T-helper 2 cell treated with Interferon-gamma antibody and Interleukin-4, amounts not matched to agents 5 μg/mL and 100 μg/mL, for 36 hours (primary cell): ENCODE measurements at regions not wholly inside any gene's neighbourhood (a gene's known extent, or its start where the extent isn't known, plus 50 kb on each side); places are given as distances from the start of the nearest gene placed in this dataset.

Experiments used
- DNase-seq: peaks from one replicate; pipeline ENCODE4 v3.0.0; 2021; ENCODE audit warnings: low spot score
- H3K27ac Mint-ChIP-seq: one replicate; pipeline ENCODE4 v1.8.0; 2021; ENCODE audit warnings: mild to moderate bottlenecking, mixed read lengths
- H3K27me3 Mint-ChIP-seq: one replicate; pipeline ENCODE4 v1.8.0; 2021; ENCODE audit warnings: low read depth, mixed read lengths
- H3K36me3 Mint-ChIP-seq: one replicate; pipeline ENCODE4 v1.8.0; 2021; ENCODE audit warnings: low read depth, mixed read lengths
- H3K4me1 Mint-ChIP-seq: one replicate; pipeline ENCODE4 v1.8.0; 2021; ENCODE audit warnings: low read depth, mixed read lengths
- H3K4me3 Mint-ChIP-seq: one replicate; pipeline ENCODE4 v1.8.0; 2022; ENCODE audit warnings: mild to moderate bottlenecking, moderate library complexity, mixed read lengths
- H3K9me3 Mint-ChIP-seq: one replicate; pipeline ENCODE4 v1.8.0; 2021; ENCODE audit warnings: mixed read lengths

DNA sequence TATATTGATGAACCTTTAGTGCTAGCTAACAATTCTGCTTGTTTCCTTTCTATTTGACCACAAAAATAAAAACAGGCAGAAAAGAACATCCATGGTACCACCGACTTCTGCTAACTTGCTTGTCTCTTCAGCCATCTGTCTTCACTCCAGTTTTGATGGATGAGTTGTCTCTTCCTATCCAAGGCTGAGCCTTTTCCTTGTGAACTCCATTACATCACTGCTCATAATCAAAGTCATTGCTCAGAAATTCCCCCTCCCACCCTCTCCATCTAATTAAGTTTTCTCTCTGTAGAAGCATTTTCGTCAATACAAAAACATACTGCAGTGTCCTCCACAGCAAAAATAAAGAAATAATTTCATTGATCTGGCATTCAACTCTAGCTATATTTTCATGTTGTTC is 184.4 kb downstream of the SPCS3 start:
- no peaks in the 10 kb centered on the region for H3K9me3 Mint-ChIP-seq
- H3K27ac Mint-ChIP-seq = no peak overlapping the region
- no peaks in the 10 kb centered on the region for H3K36me3 Mint-ChIP-seq
- H3K4me3 Mint-ChIP-seq = no peak overlapping the region
- H3K27me3 Mint-ChIP-seq = no peaks in the 10 kb centered on the region
- DNase-seq = no peak
- H3K4me1 Mint-ChIP-seq = no peaks in the 10 kb centered on the region

DNA sequence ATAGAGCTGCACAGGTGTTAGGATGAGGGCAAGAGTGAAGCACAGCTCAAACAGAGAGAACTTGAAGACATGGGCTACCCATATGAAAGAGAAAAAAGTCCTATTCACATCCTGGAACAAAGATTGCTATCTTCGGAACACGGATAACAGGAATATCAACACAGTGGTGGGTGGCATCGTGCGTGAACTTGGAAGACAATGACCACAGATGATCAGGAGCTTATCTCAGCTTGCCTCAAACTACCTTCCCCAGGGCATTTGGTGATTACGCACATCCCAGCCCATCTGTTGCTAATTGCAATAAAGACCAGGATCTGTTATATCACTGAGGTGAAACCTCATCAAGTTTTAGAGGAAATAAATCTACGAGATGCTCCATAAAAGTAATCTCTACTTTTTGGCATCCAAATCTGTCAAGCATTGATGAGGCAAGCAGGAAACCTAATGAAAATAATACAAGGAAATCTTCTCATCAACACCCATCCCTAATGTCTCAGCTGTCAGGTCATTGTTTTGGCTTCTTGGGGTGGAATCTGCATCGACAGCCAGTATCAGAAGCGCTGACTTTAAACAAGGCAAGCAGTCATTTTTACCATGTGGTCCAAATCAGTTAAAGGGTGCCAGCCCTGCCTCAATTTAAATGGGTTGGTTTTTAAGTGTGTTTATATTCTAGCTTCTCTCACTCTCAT is 188.2 kb downstream of the SPCS3 start:
- no peaks in the 10 kb centered on the region for H3K9me3 Mint-ChIP-seq
- H3K4me1 Mint-ChIP-seq = no peaks in the 10 kb centered on the region
- no peaks in the 10 kb centered on the region for H3K36me3 Mint-ChIP-seq
- no peak overlapping the region for H3K4me3 Mint-ChIP-seq
- no peaks in the 10 kb centered on the region for H3K27me3 Mint-ChIP-seq
- no peak overlapping the region for H3K27ac Mint-ChIP-seq
- DNase-seq = no peak

DNA sequence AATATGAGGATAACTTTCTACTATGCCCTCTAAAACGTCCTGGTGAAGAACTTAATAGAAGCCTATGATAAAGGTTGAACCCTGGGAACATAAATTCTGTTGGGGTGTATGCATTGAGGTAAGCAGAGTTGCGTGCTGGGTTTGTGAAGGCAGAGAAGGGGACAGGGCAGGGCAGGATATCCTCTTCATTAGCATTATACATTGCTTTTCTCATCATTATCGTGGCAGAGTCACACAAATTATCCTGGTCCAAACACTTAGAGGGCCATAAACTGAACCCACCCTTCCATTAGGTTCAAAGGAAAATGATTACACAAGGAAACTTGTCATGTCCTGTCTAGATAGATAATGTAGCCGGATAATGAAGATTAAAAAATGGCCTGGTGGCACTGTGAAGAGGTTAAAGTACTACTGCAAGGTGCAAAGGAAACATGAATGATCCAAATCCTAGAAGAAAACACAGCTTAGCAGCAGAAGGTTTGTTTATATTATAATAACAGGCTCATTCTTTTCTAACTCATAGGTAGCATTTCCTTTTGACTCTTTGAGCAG is 189.1 kb downstream of the SPCS3 start:
- no peak for DNase-seq
- Mint-ChIP-seq H3K27me3 (no peaks in the 10 kb centered on the region), H3K36me3 (no peaks in the 10 kb centered on the region), H3K4me1 (no peaks in the 10 kb centered on the region), H3K27ac (no peak overlapping the region), H3K9me3 (no peaks in the 10 kb centered on the region), H3K4me3 (no peak overlapping the region)

DNA sequence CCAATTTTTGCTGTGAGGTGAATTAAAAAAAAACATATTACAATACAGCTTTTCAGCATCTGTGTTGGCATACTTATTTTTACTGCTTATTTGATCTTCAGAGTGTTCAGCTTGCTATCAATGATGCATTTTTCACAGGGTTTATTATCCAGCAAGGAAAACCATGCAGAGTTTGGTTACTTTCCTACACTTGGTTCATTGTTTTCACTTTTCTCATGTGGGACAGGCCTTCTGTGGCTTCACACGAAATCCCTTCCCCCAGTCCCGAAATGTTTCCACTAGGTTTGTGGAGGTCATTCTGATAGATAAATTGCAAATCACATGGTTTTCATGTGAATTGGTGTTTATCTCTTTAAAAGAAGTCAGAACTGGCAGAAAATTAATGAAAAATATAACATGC is 205.8 kb downstream of the SPCS3 start:
- no peaks in the 10 kb centered on the region for H3K4me1 Mint-ChIP-seq
- DNase-seq = no peak
- no peak overlapping the region for H3K4me3 Mint-ChIP-seq
- H3K27ac Mint-ChIP-seq = no peak overlapping the region
- H3K27me3 Mint-ChIP-seq = no peaks in the 10 kb centered on the region
- no peaks in the 10 kb centered on the region for H3K36me3 Mint-ChIP-seq
- H3K9me3 Mint-ChIP-seq = no peaks in the 10 kb centered on the region

DNA sequence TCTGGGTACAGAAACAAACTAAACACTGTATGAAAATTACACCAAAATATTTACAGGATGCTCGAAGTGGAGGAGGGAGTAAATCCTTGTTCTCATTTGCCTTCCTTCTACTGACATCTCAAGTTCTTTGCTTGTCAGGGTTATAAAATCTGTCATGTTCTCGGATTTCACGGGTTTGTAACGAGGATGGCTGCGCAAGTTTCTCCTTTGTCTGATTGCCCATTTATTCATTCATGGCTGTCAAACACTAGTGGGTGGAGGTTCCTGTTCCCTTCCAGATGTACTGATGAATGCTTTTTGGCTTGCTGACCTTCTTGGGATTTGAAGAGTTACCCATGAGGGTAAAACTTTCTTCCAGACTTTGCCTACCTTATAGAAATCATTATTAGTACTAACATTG is 206.9 kb downstream of the SPCS3 start:
- H3K4me1 Mint-ChIP-seq = no peaks in the 10 kb centered on the region
- no peaks in the 10 kb centered on the region for H3K27me3 Mint-ChIP-seq
- H3K36me3 Mint-ChIP-seq = no peaks in the 10 kb centered on the region
- H3K4me3 Mint-ChIP-seq = no peak overlapping the region
- no peak for DNase-seq
- H3K9me3 Mint-ChIP-seq = no peaks in the 10 kb centered on the region
- H3K27ac Mint-ChIP-seq = no peak overlapping the region

DNA sequence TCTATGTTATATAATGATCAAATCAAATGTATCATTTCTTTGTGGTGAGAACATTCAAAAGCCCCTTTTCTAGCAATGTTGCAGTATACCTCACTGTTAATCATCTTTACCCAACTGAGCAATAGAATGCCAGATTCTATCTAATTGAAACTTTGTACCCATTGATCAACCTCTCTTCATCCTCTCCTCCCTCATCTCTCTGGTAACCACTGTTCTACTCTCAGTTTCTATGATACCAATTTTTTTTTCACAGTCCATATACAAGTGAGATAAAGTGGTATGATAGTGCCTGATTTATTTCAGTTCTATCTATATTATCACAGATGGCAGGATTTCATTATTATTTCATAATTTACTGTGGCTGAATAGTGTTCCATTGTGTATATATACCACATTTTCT is 209.8 kb downstream of the SPCS3 start:
- H3K4me1 Mint-ChIP-seq = no peaks in the 10 kb centered on the region
- no peaks in the 10 kb centered on the region for H3K27me3 Mint-ChIP-seq
- DNase-seq = no peak
- no peaks in the 10 kb centered on the region for H3K36me3 Mint-ChIP-seq
- H3K27ac Mint-ChIP-seq = no peak overlapping the region
- H3K9me3 Mint-ChIP-seq = no peaks in the 10 kb centered on the region
- no peak overlapping the region for H3K4me3 Mint-ChIP-seq

DNA sequence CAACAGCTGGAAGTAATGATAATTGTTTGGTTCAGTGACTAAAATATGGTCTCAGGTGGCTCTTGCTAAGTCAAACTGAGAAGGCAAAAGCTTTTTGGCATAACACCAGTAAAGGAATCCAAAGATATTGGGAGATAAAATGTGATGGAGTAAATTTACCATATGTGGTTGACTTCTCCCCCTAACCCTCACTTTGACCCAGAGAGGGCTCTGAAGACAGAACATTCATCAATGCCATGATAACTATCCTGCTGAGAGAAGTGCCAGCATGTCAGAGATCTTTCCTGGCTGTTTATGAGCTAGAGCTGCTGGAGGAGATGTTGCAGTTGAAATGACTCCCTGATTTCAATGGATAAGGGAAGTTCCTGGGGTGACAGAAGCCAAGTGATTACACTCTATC is 213.4 kb downstream of the SPCS3 start:
- H3K4me1 Mint-ChIP-seq = no peaks in the 10 kb centered on the region
- no peaks in the 10 kb centered on the region for H3K9me3 Mint-ChIP-seq
- H3K36me3 Mint-ChIP-seq = no peaks in the 10 kb centered on the region
- no peaks in the 10 kb centered on the region for H3K27me3 Mint-ChIP-seq
- H3K4me3 Mint-ChIP-seq = no peak overlapping the region
- H3K27ac Mint-ChIP-seq = no peak overlapping the region
- no peak for DNase-seq

DNA sequence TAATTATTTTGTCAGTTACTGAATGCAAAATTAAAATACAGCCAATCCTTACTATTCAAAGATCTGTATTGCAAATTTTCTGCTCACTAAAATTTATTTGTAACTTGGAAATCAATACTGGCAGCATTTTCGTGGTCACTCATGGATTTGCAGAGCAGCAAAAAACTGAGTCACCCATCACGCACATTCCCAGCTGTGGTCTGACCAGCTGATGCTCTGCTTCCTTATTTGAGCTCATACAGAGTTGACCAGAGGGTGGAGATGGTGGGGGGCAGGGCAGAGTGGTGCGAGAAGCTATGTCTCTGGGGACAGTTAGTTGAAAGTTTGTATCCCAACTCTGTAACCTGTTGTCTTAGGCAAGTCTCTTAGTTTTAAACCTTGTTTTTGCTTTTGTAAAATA is 214.8 kb downstream of the SPCS3 start:
- H3K4me3 Mint-ChIP-seq = no peak overlapping the region
- no peaks in the 10 kb centered on the region for H3K4me1 Mint-ChIP-seq
- DNase-seq = no peak
- no peaks in the 10 kb centered on the region for H3K9me3 Mint-ChIP-seq
- H3K27me3 Mint-ChIP-seq = no peaks in the 10 kb centered on the region
- H3K27ac Mint-ChIP-seq = no peak overlapping the region
- H3K36me3 Mint-ChIP-seq = no peaks in the 10 kb centered on the region

DNA sequence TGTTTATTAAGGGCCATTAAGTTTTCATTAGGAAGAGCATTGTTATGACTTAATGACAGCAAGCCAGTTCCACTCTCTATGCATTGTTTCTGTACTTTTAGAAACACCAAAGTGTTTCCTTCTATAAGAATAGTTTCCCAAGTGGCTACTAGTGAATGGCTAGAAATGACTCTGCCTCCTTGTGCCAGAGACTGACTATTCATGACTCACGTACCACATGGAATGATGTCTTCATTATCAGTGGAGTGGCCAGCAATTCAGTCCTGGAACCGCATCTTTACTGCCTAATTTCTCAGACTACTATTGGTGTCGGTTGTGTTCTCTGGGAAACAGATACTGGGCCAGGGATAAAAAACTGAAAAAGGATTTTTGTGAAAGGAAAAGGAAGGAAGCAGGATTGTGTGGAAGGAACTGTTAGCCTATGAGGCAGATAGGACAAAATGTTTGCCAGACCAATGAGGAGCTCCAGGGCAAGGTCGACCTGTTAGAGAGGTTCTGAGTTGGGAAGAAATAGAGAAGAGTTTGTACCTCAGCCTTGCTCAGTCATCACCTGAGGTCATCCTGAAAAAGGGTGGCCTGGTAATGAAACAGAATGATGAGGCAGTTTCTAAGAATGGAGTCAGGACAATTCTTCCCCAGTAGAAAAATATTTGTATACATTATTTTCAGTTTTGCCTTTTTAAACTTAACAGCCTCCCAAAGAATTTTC is 218.6 kb downstream of the SPCS3 start:
- Mint-ChIP-seq H3K9me3 (no peaks in the 10 kb centered on the region), H3K27ac (no peak overlapping the region), H3K4me1 (no peaks in the 10 kb centered on the region), H3K27me3 (no peaks in the 10 kb centered on the region), H3K36me3 (no peaks in the 10 kb centered on the region), H3K4me3 (no peak overlapping the region)
- DNase-seq = no peak

DNA sequence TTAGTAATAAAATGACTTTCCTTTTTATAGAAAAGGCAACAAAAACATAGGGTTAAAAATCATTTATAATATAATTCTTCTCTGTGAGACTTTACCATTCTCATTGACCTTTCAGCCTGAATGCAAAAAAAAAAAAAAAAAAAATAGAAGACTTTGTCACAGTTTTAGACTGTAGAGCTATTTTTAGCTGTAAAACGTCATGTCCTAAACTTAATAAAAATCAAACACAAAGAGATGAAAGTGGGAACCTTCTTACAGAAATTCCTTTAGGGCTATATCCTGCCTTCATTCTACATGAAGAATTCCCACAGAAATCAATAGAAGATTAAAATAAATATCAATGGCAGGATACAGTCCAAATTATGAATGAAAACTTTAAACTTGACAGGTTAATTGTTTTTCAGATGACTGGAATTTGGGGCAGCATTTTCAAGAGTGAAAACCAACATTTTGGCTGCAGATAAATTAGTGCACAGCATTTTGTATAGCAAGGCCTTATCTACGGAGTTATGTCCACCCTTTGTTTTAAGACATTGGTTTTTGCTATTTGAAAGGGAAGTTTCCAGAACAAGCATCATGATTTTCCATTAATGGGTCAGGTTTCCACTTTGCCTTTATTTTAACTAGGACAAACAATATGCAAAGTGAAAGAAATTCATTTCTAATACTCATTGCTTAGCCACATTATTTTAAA is 219.5 kb downstream of the SPCS3 start:
- Mint-ChIP-seq H3K4me1 (no peaks in the 10 kb centered on the region), H3K36me3 (no peaks in the 10 kb centered on the region), H3K27ac (no peak overlapping the region), H3K9me3 (no peaks in the 10 kb centered on the region), H3K4me3 (no peak overlapping the region), H3K27me3 (no peaks in the 10 kb centered on the region)
- no peak for DNase-seq

DNA sequence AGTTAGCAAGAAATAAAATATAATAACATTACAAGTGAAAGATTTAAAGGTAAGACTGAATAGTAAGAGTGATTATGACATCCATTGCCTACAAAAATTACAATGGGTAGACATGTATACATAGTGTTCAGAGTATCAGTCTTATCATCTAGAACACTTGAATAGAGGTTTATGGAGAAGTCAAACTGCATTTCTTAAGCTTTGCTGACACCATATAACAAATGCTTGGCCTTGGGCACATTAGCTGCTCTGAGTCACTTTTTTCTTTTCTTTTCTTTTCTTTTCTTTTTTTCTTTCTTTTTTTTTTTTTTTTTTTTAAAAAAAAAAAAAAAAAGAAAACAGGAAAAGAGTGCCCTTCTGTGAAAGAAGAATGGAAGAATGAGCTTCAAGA is 220.0 kb downstream of the SPCS3 start:
- Mint-ChIP-seq H3K27ac (no peak overlapping the region), H3K9me3 (no peaks in the 10 kb centered on the region), H3K27me3 (no peaks in the 10 kb centered on the region), H3K4me3 (no peak overlapping the region), H3K4me1 (no peaks in the 10 kb centered on the region), H3K36me3 (no peaks in the 10 kb centered on the region)
- DNase-seq = no peak

DNA sequence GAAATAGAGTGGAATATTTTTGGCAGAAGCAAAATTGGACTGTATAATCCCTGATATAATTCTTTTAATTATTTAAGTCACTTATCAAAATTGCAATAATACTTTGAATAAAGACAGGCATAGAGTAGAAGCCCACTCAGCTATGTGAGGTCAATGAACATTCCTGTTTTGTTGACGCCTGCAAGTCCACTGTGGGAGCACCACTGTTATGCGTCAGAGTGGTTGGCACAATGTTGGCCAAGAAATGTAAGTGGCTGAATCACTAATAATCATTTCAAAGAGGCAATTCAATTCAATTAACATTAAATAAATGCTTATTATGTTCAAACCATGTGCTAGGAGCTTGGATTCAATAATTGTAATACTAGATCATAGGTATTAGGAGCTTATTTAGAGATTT is 221.0 kb downstream of the SPCS3 start:
- H3K27ac Mint-ChIP-seq = no peak overlapping the region
- H3K4me1 Mint-ChIP-seq = no peaks in the 10 kb centered on the region
- no peaks in the 10 kb centered on the region for H3K36me3 Mint-ChIP-seq
- H3K27me3 Mint-ChIP-seq = no peaks in the 10 kb centered on the region
- H3K9me3 Mint-ChIP-seq = no peaks in the 10 kb centered on the region
- no peak for DNase-seq
- H3K4me3 Mint-ChIP-seq = no peak overlapping the region

DNA sequence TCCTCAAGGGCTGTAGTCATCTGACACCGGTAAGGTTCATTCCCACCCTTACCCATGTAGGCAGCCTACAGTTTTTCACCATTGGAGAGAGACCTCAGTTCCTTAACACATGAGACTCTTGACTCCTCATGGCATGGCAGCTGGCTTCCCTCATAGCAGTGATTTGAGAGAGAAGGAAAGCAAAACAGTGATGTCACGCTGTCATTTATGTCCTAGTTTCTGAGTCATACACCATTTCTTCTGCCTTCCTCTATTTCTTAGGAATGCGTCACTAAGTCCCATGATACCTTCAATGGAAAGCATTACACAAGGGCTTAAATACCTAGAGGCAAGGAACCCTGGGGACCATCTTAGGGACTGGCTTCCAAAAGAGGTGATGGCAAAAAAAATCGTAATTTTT is 226.1 kb downstream of the SPCS3 start:
- no peaks in the 10 kb centered on the region for H3K36me3 Mint-ChIP-seq
- no peak overlapping the region for H3K27ac Mint-ChIP-seq
- no peaks in the 10 kb centered on the region for H3K4me1 Mint-ChIP-seq
- no peaks in the 10 kb centered on the region for H3K27me3 Mint-ChIP-seq
- H3K9me3 Mint-ChIP-seq = no peaks in the 10 kb centered on the region
- no peak overlapping the region for H3K4me3 Mint-ChIP-seq
- DNase-seq = no peak

DNA sequence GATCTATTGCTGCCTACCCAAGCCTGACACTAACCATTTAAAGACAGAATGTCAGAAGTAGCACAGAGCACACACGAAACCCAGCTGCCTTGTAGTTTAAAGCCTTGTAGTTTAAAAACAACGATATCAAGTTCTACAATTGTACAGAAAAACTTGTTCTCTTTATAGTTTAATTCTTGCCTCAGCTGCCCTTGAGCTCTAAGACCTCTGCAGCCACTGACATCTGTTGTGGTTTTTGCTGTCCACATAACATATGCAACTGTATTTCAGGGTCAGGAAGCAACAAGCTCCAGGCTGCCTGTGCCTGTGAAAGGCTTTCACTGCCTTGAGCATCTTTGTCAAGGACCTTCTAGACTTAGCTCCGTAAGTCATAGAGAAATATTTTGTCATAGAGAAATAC is 227.2 kb downstream of the SPCS3 start:
- Mint-ChIP-seq H3K27me3 (no peaks in the 10 kb centered on the region), H3K9me3 (no peaks in the 10 kb centered on the region), H3K4me1 (no peaks in the 10 kb centered on the region), H3K36me3 (no peaks in the 10 kb centered on the region), H3K27ac (no peak overlapping the region), H3K4me3 (no peak overlapping the region)
- DNase-seq = no peak
